Activated CD4-positive, alpha-beta T cell treated with anti-CD3 and anti-CD28 coated beads, Interleukin-2, Interleukin-6, amounts not matched to agents 100 ng/mL and 50 ng/mL, durations not matched to agents 16 hours and 8 hours (primary cell): ENCODE measurements at regions not wholly inside any gene's neighbourhood (a gene's known extent, or its start where the extent isn't known, plus 50 kb on each side); places are given as distances from the start of the nearest gene placed in this dataset.

ENCODE experiments used
- DNase-seq: peaks from one replicate; pipeline ENCODE4 v3.0.0-alpha.2; 2020

DNA sequence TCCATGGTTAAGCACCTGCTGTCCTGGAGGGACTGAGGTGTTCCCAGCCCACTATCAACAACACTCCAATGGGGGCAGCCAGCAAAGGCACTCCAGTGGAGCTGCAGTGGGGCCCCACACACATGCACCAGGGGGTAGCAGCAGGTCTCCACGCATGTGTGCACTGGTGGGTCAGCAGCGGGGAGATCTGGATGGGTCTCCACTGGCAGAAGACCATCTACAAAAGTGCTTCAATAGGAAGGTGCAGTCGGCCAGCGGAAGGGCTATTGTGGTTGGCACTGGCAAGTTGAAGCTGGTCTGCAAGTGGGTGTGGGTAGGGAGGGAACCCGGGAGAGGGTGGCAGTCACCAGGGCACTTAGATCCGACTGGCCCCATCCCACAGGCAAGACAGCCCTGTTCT lies 1355.4 kb downstream of the NSUN3 start:
- no peak for DNase-seq

GRCh38 chr3:95424279-95424678 lies 1361.4 kb downstream of the NSUN3 start:
- no peak for DNase-seq

GRCh38 chr3:95434491-95434890 lies 1371.6 kb downstream of the NSUN3 start:
- DNase-seq = no peak

DNA sequence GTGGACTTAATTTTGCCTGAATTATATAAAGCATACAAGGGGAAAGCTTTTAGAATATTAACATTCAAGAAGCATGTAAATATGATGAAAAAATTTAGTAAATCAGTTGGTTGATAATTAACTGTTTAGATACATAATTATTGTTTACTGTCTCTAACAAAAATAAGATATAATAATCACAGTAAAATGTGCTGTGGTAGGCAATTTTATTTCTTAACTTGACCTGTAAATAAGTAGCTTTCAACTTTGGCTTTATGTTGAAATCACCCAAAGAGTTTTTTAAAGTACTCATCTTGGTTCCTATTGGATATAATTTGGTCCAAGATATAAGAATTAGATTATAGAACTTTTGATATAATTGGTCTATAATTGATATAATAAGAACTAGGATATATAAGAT lies 1374.5 kb downstream of the NSUN3 start:
- no peak for DNase-seq

GRCh38 chr3:95438274-95438673 lies 1375.4 kb downstream of the NSUN3 start:
- DNase-seq = no peak

- no peak for DNase-seq
Measured at GRCh38 chr3:95442766-95443165, 1371.6 kb upstream of the EPHA6 start.

- no peak for DNase-seq
Measured at GRCh38 chr3:95449841-95450240, 1364.6 kb upstream of the EPHA6 start.

DNA sequence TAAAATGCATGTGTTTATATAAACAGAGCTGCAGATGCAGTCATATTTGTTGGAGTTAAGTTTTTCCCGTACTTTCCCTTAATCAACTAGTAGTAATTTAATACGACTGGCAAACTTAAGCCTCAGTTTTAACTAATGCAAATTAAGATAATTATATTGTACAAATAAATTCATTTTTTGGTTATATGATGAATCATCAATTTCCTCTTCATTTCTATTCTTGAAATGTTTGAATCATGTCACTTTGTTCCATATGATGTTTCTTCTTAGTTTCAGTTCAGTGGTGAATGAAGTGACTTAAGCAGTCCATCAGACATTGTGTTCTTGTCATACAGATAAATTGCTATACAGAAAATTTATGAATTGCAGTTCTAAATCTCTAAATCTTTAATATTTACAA lies 1361.2 kb upstream of the EPHA6 start:
- DNase-seq = no peak

GRCh38 chr3:95456835-95457234 lies 1357.6 kb upstream of the EPHA6 start:
- no peak for DNase-seq

- no peak for DNase-seq
Measured at GRCh38 chr3:95459706-95460105, 1354.7 kb upstream of the EPHA6 start.

GRCh38 chr3:95460274-95460673 lies 1354.1 kb upstream of the EPHA6 start:
- DNase-seq = no peak

DNA sequence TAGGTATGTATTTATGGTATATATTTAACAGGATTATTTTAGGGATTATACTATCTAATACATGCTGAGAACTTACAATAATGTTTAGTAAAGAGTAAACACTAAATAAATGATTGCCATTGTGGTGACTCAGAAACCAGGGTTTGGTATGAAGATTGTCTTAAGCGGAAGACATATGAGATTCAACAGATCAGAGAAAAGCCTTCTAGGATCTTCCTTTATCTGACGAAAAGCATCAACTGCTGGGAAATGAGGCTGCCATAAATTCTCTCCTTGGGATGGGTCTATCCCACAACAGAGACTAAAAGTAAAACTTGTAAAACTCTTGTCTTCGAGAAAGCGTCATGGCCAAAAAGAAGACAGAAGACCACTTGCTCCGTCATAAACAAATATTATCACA lies 1352.2 kb upstream of the EPHA6 start:
- DNase-seq = no peak

DNA sequence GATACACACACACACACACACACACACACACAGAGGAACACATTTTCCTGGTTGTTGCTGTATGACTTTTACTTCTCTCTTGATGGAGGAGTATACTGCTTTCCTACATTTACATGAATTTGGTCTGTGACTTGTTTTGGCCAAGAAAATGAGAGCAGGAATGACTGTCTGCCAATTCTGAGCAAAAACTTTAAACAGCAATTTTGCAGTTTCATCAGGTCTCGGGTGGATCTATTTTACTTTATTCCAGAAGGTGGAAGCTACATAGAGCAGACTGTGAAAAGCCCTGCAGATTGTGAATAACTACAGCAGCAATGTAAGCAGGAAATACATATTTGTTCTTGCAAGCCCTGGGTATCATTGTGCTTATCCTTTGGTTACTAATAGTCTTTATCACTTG lies 1350.0 kb upstream of the EPHA6 start:
- DNase-seq = no peak

GRCh38 chr3:95468331-95468730 lies 1346.1 kb upstream of the EPHA6 start:
- DNase-seq = no peak

- no peak for DNase-seq
Measured at GRCh38 chr3:95474338-95474737, 1340.1 kb upstream of the EPHA6 start.

DNA sequence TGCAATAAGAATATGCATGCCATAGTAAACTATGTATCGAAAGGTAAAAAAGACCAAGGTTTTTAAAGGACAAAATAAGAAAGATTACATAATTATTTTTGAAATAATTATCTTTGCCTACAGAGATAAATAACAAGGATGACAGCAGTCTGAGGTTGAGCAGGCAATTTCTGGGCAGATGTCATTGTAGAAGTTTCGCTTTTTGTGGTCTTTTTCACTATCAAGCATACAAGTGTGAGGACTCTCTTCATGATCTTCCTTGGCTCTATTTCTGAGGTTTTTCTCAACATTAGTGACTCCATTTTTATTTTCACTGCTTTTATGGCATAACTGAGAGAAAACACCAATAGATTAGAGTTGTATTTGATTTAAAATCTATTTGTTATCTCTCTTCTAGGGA lies 1337.9 kb upstream of the EPHA6 start:
- no peak for DNase-seq

DNA sequence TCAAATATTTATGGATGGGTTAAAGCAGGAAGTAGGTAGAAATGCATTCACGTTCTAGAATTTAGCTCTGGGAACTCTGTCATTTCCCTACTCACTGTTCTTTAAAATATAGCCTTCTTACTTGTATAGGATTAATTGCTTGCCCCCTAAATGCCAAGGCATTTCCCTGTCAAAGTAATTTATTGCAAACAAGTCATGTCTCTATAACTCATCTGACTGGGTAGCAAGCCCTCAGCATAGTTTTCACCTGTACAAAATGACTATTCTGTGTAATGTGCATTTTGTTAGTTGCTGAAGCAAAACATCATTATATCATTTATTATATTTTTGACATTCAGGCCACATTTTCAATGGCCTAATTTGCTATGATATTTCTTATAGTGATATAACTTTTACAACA lies 1308.2 kb upstream of the EPHA6 start:
- DNase-seq = no peak

- DNase-seq = no peak
Measured at GRCh38 chr3:95508124-95508523, 1306.3 kb upstream of the EPHA6 start.

DNA sequence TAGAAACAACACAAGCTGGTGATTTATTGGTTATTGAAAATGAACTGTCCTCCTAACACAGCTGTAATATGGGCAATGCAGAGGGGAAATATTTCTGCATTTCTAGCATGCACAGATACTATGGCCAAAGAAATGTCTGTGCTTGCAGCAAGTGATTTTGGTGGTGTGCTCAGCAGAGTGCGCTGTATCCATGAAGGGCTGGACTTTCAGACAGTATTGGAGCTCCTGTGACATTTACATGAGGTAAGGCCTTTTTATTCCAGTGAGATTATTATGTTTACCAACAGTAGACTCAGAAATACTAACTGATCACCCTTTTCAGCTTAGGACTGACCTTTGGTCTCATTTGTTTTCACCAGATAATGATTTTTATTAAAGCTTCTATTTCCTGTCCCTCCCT lies 1302.6 kb upstream of the EPHA6 start:
- DNase-seq = no peak

DNA sequence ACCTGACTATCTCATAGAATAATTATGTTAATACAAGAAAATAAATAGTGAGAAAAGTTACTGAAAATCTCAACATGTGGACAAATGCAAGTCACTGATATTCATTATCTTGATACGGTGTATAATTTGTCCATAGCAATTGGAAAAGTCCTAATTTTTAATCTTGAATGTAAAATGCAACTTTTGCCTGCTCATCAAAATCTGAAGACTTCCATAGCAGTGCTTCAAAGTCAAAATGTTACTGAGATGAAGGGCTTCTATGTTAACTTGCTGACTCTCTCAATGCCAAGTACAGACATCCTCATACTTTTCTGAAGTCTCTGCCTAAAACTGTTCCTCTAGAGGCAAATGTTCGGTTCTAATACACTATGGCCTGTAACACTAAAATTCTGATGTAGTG lies 1300.1 kb upstream of the EPHA6 start:
- DNase-seq = no peak

DNA sequence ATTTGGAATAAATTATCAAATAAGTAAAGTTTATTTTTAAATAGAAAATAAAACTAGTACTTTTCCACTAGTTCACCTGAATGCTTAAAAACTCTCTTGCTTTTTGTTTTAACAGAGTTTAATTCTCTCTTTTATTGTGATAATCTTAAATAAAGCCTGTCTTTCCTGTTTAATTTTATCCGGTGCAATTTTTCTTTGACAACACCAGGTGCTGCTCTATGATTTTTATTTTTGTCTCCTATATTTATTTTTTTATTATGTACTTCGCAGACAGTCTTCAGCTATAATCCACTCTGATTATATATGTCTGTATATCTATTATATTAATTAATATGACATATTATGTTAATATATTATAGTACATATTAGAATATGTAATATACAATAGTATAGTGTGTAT lies 1293.0 kb upstream of the EPHA6 start:
- DNase-seq = no peak

DNA sequence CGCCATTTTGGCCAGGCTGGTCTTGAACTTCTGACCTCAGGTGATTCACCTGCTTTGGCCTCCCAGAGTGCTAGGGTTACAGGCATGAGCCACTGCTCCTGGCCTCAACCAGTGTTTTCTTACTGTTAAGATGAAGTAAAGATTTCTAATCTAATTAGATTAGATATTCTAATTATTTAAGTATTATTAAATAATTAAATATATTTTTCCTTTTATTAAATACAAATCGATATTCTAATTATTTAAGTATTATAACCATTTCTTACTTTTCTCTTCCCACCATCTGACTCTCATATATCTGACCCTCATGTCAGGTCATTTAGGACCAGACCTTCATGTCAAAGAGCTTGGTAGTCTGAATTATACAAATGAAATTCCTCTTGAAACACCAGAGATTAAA lies 1291.9 kb upstream of the EPHA6 start:
- DNase-seq = no peak

DNA sequence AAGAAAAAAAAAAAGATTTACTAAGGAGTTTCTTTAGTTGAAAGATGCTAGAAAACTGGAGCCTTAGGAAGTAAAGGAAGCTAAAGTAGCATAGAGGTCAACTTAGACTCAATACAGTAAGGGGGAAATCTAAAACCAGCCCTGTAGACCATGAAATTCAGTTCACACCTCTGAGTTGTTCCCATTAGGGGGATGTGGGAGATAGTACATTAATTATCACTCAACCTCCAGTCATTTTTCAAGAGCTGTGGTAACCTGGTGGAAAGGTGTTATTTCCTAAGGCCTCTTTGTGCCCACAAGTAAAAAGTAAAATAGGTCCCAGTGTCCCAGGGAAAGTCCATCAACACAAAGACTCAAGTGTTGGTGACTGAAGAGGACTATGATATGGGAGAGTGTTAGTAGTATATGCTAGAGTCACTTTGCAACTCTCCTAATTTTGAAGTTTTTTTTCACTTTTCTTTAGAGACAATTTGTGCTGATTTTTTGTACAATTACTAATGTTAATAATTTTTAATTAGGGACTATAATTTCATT lies 1274.4 kb upstream of the EPHA6 start:
- no peak for DNase-seq

- DNase-seq = no peak
Measured at GRCh38 chr3:95565502-95565901, 1248.9 kb upstream of the EPHA6 start.

DNA sequence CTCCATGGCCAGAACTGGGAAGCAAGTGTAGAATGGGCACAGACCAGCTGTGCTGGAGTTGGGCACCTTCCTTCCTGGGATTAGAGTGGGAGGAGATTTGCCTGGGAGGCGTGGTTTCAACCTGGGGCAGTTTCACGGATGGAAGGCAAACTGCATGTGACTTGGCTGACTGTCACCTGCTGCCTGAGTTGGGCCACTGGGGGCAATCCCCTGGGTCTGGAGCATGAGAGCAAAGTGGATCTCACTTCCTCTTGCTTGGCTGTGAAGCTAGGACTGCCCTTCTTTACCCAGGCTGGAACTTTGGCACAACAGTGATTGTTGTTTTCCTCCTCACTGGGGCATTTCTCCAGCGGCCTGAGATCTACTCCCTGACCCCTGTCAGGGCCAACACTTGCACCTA lies 1247.0 kb upstream of the EPHA6 start:
- DNase-seq = no peak

- no peak for DNase-seq
Measured at GRCh38 chr3:95586754-95587153, 1227.6 kb upstream of the EPHA6 start.
